ENCODE measurements at regions not wholly inside any gene's neighbourhood (a gene's known extent, or its start where the extent isn't known, plus 50 kb on each side); places are given as distances from the start of the nearest gene placed in this dataset.
A peak's percentile ranks its signal among the peaks of the same experiment; 100 is the strongest.
"Not testable (repeated sequence)": the region's sequence is repeated elsewhere in the genome, so short reads cannot be mapped to it uniquely, and the experiment has no call there.

GRCh38 chr9:26639761-26640160 is 252.8 kb downstream of the CAAP1 start:
- Histone ChIP-seq H3K4me3 (ENCODE audit: low read depth in 2 of 2, low read length in 2 of 2) (no peak overlapping the region), H3K27me3 (ENCODE audit: control insufficient read depth, insufficient read depth, low read length) (no peaks in the 10 kb centered on the region), H3K36me3 (ENCODE audit: control insufficient read depth, insufficient read depth, low read length) (no peaks in the 10 kb centered on the region), H3K9me3 (ENCODE audit: control insufficient read depth, insufficient read depth, low read depth, low read length) (no peaks in the 10 kb centered on the region), H3K27ac (ENCODE audit: low read length) (no peak overlapping the region), H3K4me1 (ENCODE audit: control insufficient read depth, insufficient read depth, low read length) (no peaks in the 10 kb centered on the region)
- ChIA-PET POLR2A (no interaction called here), CTCF (no interaction called here)
- ATAC-seq (no peak), DNase-seq (ENCODE audit: low read depth, low spot score) (no peak)
- TF ChIP-seq TCF7L2 (IDR thresholded peaks at IDR 0.05; ENCODE audit: low read depth, low read length): no peak
- in situ Hi-C loops (cut with HindIII; ENCODE audit: low pct_unique_long_range_greater_than_20kb, low sequenced_read_pairs): no loop called here
- intact Hi-C loops (cut with micrococcal nuclease; ENCODE audit: unreplicated experiment): no loop called here
- BruUV-seq (replicated peaks): no TSS peak

- no peak for DNase-seq (ENCODE audit: low read depth, low spot score)
- no peak for ATAC-seq
- Histone ChIP-seq H3K9me3 (ENCODE audit: control insufficient read depth, insufficient read depth, low read depth, low read length) (no peaks in the 10 kb centered on the region), H3K27ac (ENCODE audit: low read length) (no peak overlapping the region), H3K4me3 (ENCODE audit: low read depth in 2 of 2, low read length in 2 of 2) (no peak overlapping the region), H3K36me3 (ENCODE audit: control insufficient read depth, insufficient read depth, low read length) (no peaks in the 10 kb centered on the region), H3K4me1 (ENCODE audit: control insufficient read depth, insufficient read depth, low read length) (no peaks in the 10 kb centered on the region), H3K27me3 (ENCODE audit: control insufficient read depth, insufficient read depth, low read length) (no peaks in the 10 kb centered on the region)
- no TSS peak for BruUV-seq (replicated peaks)
- ChIA-PET CTCF (no interaction called here), POLR2A (no interaction called here)
- intact Hi-C loops (cut with micrococcal nuclease; ENCODE audit: unreplicated experiment): no loop called here
- in situ Hi-C loops (cut with HindIII; ENCODE audit: low pct_unique_long_range_greater_than_20kb, low sequenced_read_pairs): no loop called here
- TF ChIP-seq, protein P1, sequence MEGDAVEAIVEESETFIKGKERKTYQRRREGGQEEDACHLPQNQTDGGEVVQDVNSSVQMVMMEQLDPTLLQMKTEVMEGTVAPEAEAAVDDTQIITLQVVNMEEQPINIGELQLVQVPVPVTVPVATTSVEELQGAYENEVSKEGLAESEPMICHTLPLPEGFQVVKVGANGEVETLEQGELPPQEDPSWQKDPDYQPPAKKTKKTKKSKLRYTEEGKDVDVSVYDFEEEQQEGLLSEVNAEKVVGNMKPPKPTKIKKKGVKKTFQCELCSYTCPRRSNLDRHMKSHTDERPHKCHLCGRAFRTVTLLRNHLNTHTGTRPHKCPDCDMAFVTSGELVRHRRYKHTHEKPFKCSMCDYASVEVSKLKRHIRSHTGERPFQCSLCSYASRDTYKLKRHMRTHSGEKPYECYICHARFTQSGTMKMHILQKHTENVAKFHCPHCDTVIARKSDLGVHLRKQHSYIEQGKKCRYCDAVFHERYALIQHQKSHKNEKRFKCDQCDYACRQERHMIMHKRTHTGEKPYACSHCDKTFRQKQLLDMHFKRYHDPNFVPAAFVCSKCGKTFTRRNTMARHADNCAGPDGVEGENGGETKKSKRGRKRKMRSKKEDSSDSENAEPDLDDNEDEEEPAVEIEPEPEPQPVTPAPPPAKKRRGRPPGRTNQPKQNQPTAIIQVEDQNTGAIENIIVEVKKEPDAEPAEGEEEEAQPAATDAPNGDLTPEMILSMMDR (IDR thresholded peaks at IDR 0.05): no peak
- TF ChIP-seq POLR2AphosphoS5 (IDR thresholded peaks at IDR 0.05; ENCODE audit: low read depth, low read length) (no peak), SIN3A (IDR thresholded peaks at IDR 0.05; ENCODE audit: borderline replicate concordance, insufficient read depth, low read depth, low read length) (no peak), REST (IDR thresholded peaks at IDR 0.05; ENCODE audit: insufficient read depth in 1 of 2, low read depth in 2 of 2, low read length in 1 of 2) (no peak), TCF7L2 (IDR thresholded peaks at IDR 0.05; ENCODE audit: low read depth, low read length) (no peak)
Observed at GRCh38 chr9:26637101-26637500, 255.5 kb downstream of the CAAP1 start.

DNA sequence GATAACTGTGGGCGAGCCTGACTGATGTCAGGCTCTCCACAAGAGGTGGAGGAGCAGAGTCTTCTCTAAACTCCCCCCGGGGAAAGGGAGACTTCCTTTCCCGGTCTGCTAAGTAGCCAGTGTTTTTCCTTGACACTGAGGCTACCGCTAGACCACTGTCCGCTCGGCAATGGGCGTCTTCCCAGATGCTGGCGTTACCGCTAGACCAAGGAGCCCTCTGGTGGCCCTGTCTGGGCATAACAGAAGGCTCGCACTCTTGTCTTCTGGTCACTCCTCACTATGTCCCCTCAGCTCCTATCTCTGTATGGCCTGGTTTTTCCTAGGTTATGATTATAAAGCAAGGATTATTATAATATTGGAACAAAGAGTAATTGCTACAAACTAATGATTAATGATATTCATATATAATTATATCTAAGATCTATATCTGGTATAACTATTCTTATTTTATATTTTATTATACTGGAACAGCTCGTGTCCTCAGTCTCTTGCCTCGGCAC is 278.7 kb downstream of the CAAP1 start:
- POLR2A ChIA-PET; in situ Hi-C loops (cut with HindIII; ENCODE audit: low pct_unique_long_range_greater_than_20kb, low sequenced_read_pairs); DNase-seq (ENCODE audit: low read depth, low spot score): not testable (repeated sequence)

More for the DNA sequence above, 278.7 kb downstream of the CAAP1 start:
- intact Hi-C loops (cut with micrococcal nuclease; ENCODE audit: unreplicated experiment); H3K27ac ChIP-seq (ENCODE audit: low read length); H3K27me3 ChIP-seq (ENCODE audit: control insufficient read depth, insufficient read depth, low read length); ATAC-seq; H3K36me3 ChIP-seq (ENCODE audit: control insufficient read depth, insufficient read depth, low read length); H3K4me3 ChIP-seq (ENCODE audit: low read depth in 2 of 2, low read length in 2 of 2); H3K4me1 ChIP-seq (ENCODE audit: control insufficient read depth, insufficient read depth, low read length); BruUV-seq (replicated peaks); H3K9me3 ChIP-seq (ENCODE audit: control insufficient read depth, insufficient read depth, low read depth, low read length); CTCF ChIA-PET: not testable (repeated sequence)
- TF ChIP-seq, protein P1 (IDR thresholded peaks at IDR 0.05): peak; percentile 65
